Pancreas (tissue), 10 donors: ENCODE measurements at regions not wholly inside any gene's neighbourhood (a gene's known extent, or its start where the extent isn't known, plus 50 kb on each side); places are given as distances from the start of the nearest gene placed in this dataset.

ENCODE experiments used
- ATAC-seq, 4 donors: fragments of 200-7000 bp; cut with Tn5 transposase; one replicate each; pipeline versions ENCODE4 v1.8.0 to v1.9.1; 2020; ENCODE audit warnings: mild to moderate bottlenecking in 4 of 4, moderate library complexity in 4 of 4
- DNase-seq, 6 donors: peaks; one replicate each; pipeline ENCODE4 v3.0.0-alpha.2; 2020
- FAIRE-seq: peaks from 2 replicates; lab custom pipeline; 2012; peaks lifted over from hg19 to GRCh38; lab: Jason Lieb, UNC
- H3K27ac ChIP-seq, 4 donors: fragments of 200-600 bp; sonication (generic); 1 replicate in 3 of 4; 2 replicates in 1 of 4; pipeline versions ENCODE4 v1.5.0 to v1.8.0; 2020
- H3K27me3 ChIP-seq, 4 donors: fragments of 200-600 bp; one replicate each; pipeline ENCODE4 v1.8.0; 2021
- H3K36me3 ChIP-seq, 3 donors: fragments of 200-600 bp; sonication (generic) in 1 of 3; one replicate each; pipeline versions ENCODE4 v1.5.0 to v1.8.0; 2020 to 2021
- H3K4me1 ChIP-seq, 3 donors: fragments of 200-600 bp; one replicate each; pipeline ENCODE4 v1.8.0; 2021
- H3K4me3 ChIP-seq, 4 donors: fragments of 200-600 bp; sonication (generic) in 2 of 4; one replicate each; pipeline versions ENCODE4 v1.5.0 to v1.8.0; 2020 to 2021
- H3K9me3 ChIP-seq, 4 donors: fragments of 200-600 bp; one replicate each; pipeline ENCODE4 v1.8.0; 2021
- WGBS, 2 donors: extraction: QIAGEN DNeasy Blood & Tissue Kit; methylation state at CpG; one replicate each; pipeline ENCODE4 v1.1.7; 2013; 5-methylcytosine and 5-hydroxymethylcytosine counted together
- intact Hi-C, 3 donors: fragments of 100-400 bp; cut with DNase I; formaldehyde crosslinking; loops; one replicate each; pipeline versions ENCODE4 v1.11.1 to v1.14.2; 2022
- TF ChIP-seq, protein P1 (sequence below), 4 donors: fragments of 200-600 bp; sonication (generic) in 3 of 4; IDR thresholded peaks; one replicate each; pipeline versions ENCODE4 v1.5.0 to v1.8.0; 2021; ENCODE audit warnings: antibody characterized with exemption in 4 of 4
- donor health status: healthy with polysubstance abuse.
- donor health status: DM: no; HTN: no; CAD: no; lungs with moderate emphysema.
- donor health status: DM: no; HTN: no; CAD: no.
- donor health status: control.
- donor health status: control.
- donor health status: Bipolar disorder and iron deficiency.
- donor health status: DM: yes; HTN: yes; CAD: no.
- donor health status: DM: no; HTN: no; CAD: no.
- donor health status: DM: no; HTN: no; CAD: no.
- donor health status: DM: yes; HTN: yes; CAD: no.

DNA sequence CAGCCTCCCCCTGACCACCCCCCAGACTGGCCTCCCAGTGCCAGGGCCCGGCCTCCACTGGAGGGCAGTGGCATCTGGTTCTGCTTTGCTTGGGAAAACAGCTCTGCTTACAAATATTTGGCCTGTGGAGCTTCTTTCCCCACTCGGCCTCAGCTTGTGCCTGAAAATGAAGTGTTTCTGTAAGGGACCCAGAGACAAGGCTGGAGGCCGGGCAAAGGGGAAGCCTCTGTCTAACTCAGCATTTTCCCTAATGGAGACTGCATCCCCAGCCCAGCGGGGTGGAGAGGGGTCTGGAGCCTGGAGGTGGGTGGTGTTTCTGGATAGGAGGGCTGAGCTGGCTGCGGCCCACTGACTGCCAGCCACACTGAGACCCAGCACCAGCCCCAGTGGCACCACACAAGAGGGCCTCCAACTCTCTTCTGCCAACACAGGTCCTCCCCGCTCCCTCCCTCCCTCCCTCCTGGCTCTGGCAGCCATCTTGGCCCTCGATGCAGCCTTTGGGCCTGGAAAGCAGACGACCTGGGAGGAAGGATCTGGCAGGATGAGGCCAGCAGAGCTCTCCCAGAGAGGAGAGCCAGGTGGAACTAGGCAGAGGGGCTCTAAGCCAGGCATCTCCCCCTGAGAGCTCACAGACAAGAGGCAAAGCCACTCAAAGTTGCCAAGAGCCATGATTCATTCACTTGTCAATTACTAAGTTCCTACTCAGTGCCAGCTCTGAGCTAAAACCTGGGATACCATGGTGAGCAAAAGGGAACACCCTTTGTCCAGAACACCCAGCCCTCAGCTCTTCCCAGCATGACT is 77.1 kb upstream of the CD82 start:
- H3K4me3 ChIP-seq: no peak overlapping the region
- H3K27me3 ChIP-seq: no peaks in the 10 kb centered on the region
- TF ChIP-seq, protein P1, sequence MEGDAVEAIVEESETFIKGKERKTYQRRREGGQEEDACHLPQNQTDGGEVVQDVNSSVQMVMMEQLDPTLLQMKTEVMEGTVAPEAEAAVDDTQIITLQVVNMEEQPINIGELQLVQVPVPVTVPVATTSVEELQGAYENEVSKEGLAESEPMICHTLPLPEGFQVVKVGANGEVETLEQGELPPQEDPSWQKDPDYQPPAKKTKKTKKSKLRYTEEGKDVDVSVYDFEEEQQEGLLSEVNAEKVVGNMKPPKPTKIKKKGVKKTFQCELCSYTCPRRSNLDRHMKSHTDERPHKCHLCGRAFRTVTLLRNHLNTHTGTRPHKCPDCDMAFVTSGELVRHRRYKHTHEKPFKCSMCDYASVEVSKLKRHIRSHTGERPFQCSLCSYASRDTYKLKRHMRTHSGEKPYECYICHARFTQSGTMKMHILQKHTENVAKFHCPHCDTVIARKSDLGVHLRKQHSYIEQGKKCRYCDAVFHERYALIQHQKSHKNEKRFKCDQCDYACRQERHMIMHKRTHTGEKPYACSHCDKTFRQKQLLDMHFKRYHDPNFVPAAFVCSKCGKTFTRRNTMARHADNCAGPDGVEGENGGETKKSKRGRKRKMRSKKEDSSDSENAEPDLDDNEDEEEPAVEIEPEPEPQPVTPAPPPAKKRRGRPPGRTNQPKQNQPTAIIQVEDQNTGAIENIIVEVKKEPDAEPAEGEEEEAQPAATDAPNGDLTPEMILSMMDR (IDR thresholded peaks at IDR 0.05): no peak
- no peak overlapping the region for H3K27ac ChIP-seq
- WGBS, 2 donors: 76 to 79% methylated on average over 8 of the region's 8 CpGs
- no peak for DNase-seq
- intact Hi-C loops: no loop called here
- ATAC-seq: no peak
- H3K9me3 ChIP-seq: no peaks in the 10 kb centered on the region
- FAIRE-seq: no peak
- no peaks in the 10 kb centered on the region for H3K36me3 ChIP-seq
- no peaks in the 10 kb centered on the region for H3K4me1 ChIP-seq

DNA sequence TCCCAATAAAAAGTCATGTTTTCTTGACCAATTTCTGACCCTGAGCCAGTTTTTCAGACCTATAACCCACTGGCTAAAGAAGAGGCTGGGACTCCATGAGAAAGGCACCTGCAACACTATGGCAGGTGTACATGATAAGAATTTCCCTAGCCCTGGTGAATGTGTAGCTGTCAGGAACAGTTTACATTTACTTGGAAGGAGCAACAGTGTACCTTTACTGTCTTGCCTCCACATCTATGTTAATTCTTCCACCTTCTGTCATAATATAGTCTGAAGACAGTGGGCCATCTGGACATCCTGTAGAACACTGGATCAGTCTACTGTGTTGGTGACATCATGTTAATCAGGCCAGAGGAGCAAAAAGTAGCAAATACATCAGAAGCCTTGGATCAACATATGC is 72.1 kb upstream of the CD82 start:
- Histone ChIP-seq H3K27ac (no peak overlapping the region), H3K27me3 (no peaks in the 10 kb centered on the region), H3K9me3 (no peaks in the 10 kb centered on the region), H3K36me3 (no peaks in the 10 kb centered on the region), H3K4me3 (no peak overlapping the region), H3K4me1 (no peaks in the 10 kb centered on the region)
- FAIRE-seq: no peak
- no peak for DNase-seq
- TF ChIP-seq, protein P1 (IDR thresholded peaks at IDR 0.05): no peak
- ATAC-seq: no peak
- intact Hi-C loops: no loop called here

DNA sequence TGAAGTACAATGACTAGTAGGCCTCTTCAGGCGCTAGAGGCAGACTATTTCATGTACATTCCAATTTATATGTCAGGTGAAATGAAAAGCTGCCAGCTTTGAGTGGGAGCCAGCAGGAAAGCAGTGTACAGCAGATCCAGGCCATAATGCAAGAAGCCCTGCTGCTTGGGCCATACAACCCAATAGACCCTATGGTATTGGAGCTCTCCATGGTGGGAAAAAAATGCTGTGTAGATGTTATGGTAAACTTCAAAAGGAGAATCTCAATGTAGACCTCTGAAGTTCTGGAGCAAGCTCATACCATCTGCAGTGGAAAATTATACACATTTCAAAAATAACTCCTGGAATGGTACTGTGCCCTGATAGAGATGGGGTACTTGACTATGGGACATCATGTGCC is 71.5 kb upstream of the CD82 start:
- no peak overlapping the region for H3K4me3 ChIP-seq
- H3K4me1 ChIP-seq: no peaks in the 10 kb centered on the region
- intact Hi-C loops: no loop called here
- no peak overlapping the region for H3K27ac ChIP-seq
- no peaks in the 10 kb centered on the region for H3K36me3 ChIP-seq
- no peak for DNase-seq
- ATAC-seq: no peak
- FAIRE-seq: no peak
- TF ChIP-seq, protein P1 (IDR thresholded peaks at IDR 0.05): no peak
- no peaks in the 10 kb centered on the region for H3K27me3 ChIP-seq
- H3K9me3 ChIP-seq: no peaks in the 10 kb centered on the region
- WGBS, 2 donors: 97% methylated on average over 1 of the region's 1 CpG

DNA sequence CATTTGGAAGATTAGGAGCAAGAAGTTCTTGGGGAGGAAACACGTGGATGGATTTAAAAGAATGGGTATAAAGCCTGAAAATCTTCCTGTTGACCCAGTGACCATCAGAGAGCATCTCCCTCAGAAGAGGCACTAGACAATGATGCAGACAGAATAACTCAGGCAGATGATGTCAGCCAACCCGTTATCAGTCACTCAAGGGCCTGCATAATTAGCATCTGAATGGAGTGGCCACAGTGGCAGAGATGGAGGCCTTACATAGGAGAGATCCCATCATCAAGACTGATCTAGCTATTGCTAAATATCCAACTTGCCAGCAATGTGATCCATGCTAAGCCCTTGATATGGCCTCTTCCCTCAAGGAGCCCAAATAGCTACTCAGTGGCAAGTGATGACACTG is 70.7 kb upstream of the CD82 start:
- TF ChIP-seq, protein P1 (IDR thresholded peaks at IDR 0.05): no peak
- H3K4me3 ChIP-seq: no peak overlapping the region
- no peaks in the 10 kb centered on the region for H3K36me3 ChIP-seq
- 67 to 90% methylated on average over 2 of the region's 2 CpGs for WGBS, 2 donors
- FAIRE-seq (no peak), ATAC-seq (no peak), DNase-seq (no peak)
- no peaks in the 10 kb centered on the region for H3K9me3 ChIP-seq
- intact Hi-C loops: no loop called here
- H3K4me1 ChIP-seq: no peaks in the 10 kb centered on the region
- H3K27ac ChIP-seq: no peak overlapping the region
- H3K27me3 ChIP-seq: no peaks in the 10 kb centered on the region

DNA sequence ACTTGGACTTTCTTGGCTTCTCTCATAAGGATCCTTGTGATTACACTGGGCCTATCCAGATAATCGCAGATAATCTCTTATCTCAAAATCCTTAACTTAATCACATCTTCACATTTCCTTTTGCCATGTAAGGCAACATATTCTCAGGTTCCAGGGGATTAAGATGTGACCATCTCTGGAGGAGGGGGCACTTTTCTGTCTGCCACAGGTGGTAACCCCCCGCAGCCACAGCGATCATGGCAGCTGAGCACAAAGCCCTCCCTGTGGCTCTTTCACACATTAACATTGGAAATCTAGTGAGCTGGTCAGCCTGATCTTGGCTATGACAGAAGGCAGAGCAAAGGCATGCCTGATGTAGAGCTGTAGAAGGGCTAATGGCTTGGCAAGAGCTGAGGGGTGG is 69.1 kb upstream of the CD82 start:
- TF ChIP-seq, protein P1 (IDR thresholded peaks at IDR 0.05): no peak
- Histone ChIP-seq H3K4me3 (no peak overlapping the region), H3K27ac (no peak overlapping the region), H3K4me1 (no peaks in the 10 kb centered on the region), H3K9me3 (no peaks in the 10 kb centered on the region), H3K36me3 (no peaks in the 10 kb centered on the region), H3K27me3 (no peaks in the 10 kb centered on the region)
- DNase-seq (no peak), ATAC-seq (no peak), FAIRE-seq (no peak)
- WGBS, 2 donors: 70 to 73% methylated on average over 3 of the region's 3 CpGs
- intact Hi-C loops: no loop called here
